ENCODE measurements at regions not wholly inside any gene's neighbourhood (a gene's known extent, or its start where the extent isn't known, plus 50 kb on each side); places are given as distances from the start of the nearest gene placed in this dataset.

GRCh38 chr4:123133397-123134050, 211.1 kb upstream of the NUDT6 start:
- TF ChIP-seq, protein P1, sequence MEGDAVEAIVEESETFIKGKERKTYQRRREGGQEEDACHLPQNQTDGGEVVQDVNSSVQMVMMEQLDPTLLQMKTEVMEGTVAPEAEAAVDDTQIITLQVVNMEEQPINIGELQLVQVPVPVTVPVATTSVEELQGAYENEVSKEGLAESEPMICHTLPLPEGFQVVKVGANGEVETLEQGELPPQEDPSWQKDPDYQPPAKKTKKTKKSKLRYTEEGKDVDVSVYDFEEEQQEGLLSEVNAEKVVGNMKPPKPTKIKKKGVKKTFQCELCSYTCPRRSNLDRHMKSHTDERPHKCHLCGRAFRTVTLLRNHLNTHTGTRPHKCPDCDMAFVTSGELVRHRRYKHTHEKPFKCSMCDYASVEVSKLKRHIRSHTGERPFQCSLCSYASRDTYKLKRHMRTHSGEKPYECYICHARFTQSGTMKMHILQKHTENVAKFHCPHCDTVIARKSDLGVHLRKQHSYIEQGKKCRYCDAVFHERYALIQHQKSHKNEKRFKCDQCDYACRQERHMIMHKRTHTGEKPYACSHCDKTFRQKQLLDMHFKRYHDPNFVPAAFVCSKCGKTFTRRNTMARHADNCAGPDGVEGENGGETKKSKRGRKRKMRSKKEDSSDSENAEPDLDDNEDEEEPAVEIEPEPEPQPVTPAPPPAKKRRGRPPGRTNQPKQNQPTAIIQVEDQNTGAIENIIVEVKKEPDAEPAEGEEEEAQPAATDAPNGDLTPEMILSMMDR (conservative IDR thresholded peaks at IDR 0.05; ENCODE audit: low read depth, low read length) = no peak
- no peak for TF ChIP-seq EZH2 (IDR thresholded peaks at IDR 0.05; ENCODE audit: low read length, unreplicated experiment)
